Testis (tissue), 2 donors: ENCODE measurements at regions not wholly inside any gene's neighbourhood (a gene's known extent, or its start where the extent isn't known, plus 50 kb on each side); places are given as distances from the start of the nearest gene placed in this dataset.

ENCODE experiments used
- POLR2A ChIP-seq: fragments of 450-650 bp; IDR thresholded peaks from one replicate; pipeline ENCODE4 v1.6.1; 2017; ENCODE audit warnings: antibody characterized with exemption, mild to moderate bottlenecking, moderate library complexity
- TF ChIP-seq, protein P1 (sequence below), 3 experiments: fragments of 450-650 bp in 2 of 3; fragments of 200-600 bp in 1 of 3; sonication (generic) in 1 of 3; IDR thresholded peaks; one replicate each; pipeline ENCODE4 v1.5.1; 2016 to 2019; ENCODE audit warnings: antibody characterized with exemption in 3 of 3, mild to moderate bottlenecking in 2 of 3, moderate library complexity in 1 of 3

DNA sequence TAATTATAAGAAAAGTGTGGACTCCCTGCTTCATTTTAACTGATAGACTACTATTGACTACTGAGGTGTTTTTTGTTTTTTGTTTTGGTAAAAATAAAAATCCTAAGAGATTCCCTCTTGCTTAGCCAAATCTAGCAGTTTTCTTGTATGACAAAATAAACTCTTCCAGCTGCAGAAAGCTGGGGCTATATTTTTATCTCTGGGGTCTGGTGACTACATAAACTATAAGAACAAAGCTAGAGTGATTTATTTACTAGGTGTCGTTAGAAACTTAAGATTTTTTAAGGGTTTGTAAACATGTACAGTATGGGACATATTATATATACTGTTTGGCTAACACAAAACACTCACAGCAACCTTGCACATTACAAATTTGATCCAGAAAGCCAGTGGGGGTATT, 467.4 kb upstream of the MPDZ start:
- TF ChIP-seq, protein P1, sequence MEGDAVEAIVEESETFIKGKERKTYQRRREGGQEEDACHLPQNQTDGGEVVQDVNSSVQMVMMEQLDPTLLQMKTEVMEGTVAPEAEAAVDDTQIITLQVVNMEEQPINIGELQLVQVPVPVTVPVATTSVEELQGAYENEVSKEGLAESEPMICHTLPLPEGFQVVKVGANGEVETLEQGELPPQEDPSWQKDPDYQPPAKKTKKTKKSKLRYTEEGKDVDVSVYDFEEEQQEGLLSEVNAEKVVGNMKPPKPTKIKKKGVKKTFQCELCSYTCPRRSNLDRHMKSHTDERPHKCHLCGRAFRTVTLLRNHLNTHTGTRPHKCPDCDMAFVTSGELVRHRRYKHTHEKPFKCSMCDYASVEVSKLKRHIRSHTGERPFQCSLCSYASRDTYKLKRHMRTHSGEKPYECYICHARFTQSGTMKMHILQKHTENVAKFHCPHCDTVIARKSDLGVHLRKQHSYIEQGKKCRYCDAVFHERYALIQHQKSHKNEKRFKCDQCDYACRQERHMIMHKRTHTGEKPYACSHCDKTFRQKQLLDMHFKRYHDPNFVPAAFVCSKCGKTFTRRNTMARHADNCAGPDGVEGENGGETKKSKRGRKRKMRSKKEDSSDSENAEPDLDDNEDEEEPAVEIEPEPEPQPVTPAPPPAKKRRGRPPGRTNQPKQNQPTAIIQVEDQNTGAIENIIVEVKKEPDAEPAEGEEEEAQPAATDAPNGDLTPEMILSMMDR (IDR thresholded peaks at IDR 0.05): no peak
- no peak for TF ChIP-seq POLR2A
